A549 (cell line): ENCODE measurements at regions not wholly inside any gene's neighbourhood (a gene's known extent, or its start where the extent isn't known, plus 50 kb on each side); places are given as distances from the start of the nearest gene placed in this dataset.
A peak's percentile ranks its signal among the peaks of the same experiment; 100 is the strongest.

Experiments used
- ATAC-seq, 2 experiments: fragments of 200-7000 bp in 1 of 2; fragments of >200 bp in 1 of 2; cut with Nextera tagmentation in 1 of 2; cut with Tn5 transposase in 1 of 2; 3 replicates each; pipeline versions ENCODE4 v1.8.0 to v1.9.1; 2018 to 2020; ENCODE audit warnings: mild to moderate bottlenecking in 1 of 2, moderate library complexity in 1 of 2
- CTCF ChIA-PET: fragments of 300-600 bp; sonication (Branson Sonifier 250); formaldehyde crosslinking; extraction: SDS; loops from one replicate; lab custom pipeline; 2021; ENCODE audit warnings: antibody characterized with exemption, inconsistent platforms; lab: Yijun Ruan, JAX
- POLR2A ChIA-PET: fragments of 350-600 bp; formaldehyde crosslinking; extraction: SDS; loops from one replicate; lab custom pipeline; 2021; ENCODE audit warnings: antibody characterized with exemption, inconsistent platforms; lab: Yijun Ruan, JAX
- DNase-seq, 2 experiments: peaks; one replicate each; pipeline versions ENCODE4 v3.0.0 to v3.0.0-alpha.2; 2011 to 2016; ENCODE audit warnings: low read depth in 1 of 2, low spot score in 1 of 2
- FAIRE-seq: peaks from 2 replicates; lab custom pipeline; 2011; peaks lifted over from hg19 to GRCh38; lab: Jason Lieb, UNC
- H3K27ac ChIP-seq, 2 experiments: fragments of >200 bp; sonication (Bioruptor Twin); formaldehyde crosslinking; 3 replicates each; pipeline ENCODE4 v1.5.1; 2016 to 2017
- H3K4me1 ChIP-seq: fragments of >200 bp; sonication (Bioruptor Twin); formaldehyde crosslinking; 3 replicates; pipeline ENCODE4 v1.6.1; 2016
- H3K4me2 ChIP-seq: fragments of >200 bp; sonication (Bioruptor Twin); formaldehyde crosslinking; 3 replicates; pipeline ENCODE4 v1.6.1; 2016
- H3K4me3 ChIP-seq: fragments of >200 bp; sonication (Bioruptor Twin); formaldehyde crosslinking; 3 replicates; pipeline ENCODE4 v1.5.1; 2016
- H3K9me3 ChIP-seq: fragments of >200 bp; sonication (Bioruptor Twin); formaldehyde crosslinking; 3 replicates; pipeline ENCODE4 v1.6.1; 2016
- CBX2 ChIP-seq: fragments of 200-600 bp; sonication (generic); IDR thresholded peaks from 2 replicates; pipeline ENCODE4 v1.6.1; 2016; ENCODE audit warnings: low read depth, mild to moderate bottlenecking, borderline replicate concordance
- CBX8 ChIP-seq: fragments of 200-600 bp; sonication (generic); IDR thresholded peaks from 2 replicates; pipeline ENCODE4 v1.6.1; 2016
- CEBPB ChIP-seq, 2 experiments: fragments of >200 bp in 1 of 2; sonication (Bioruptor Twin) in 1 of 2; formaldehyde crosslinking in 1 of 2; IDR thresholded peaks; 2 replicates each; pipeline ENCODE4 v1.6.1; 2012 to 2016
- CHD4 ChIP-seq: fragments of 200-600 bp; sonication (generic); IDR thresholded peaks from 2 replicates; pipeline ENCODE4 v1.6.1; 2016; ENCODE audit warnings: antibody characterized with exemption, mild to moderate bottlenecking, borderline replicate concordance
- EHMT2 ChIP-seq: fragments of 200-600 bp; sonication (generic); IDR thresholded peaks from 2 replicates; pipeline ENCODE4 v1.6.1; 2016; ENCODE audit warnings: antibody characterized with exemption, low read depth, mild to moderate bottlenecking, moderate library complexity
- EP300 ChIP-seq, 2 experiments: fragments of >200 bp; sonication (Bioruptor Twin); formaldehyde crosslinking; IDR thresholded peaks; 2 replicates in 1 of 2; 3 replicates in 1 of 2; pipeline ENCODE4 v1.6.1; 2016 to 2017
- FOSB ChIP-seq: fragments of 250-450 bp; sonication (Bioruptor Pico); IDR thresholded peaks from 2 replicates; pipeline ENCODE4 v1.5.0; 2020; ENCODE audit warnings: mild to moderate bottlenecking, moderate library complexity
- FOSL2 ChIP-seq, 2 experiments: fragments of 450-650 bp in 1 of 2; fragments of >200 bp in 1 of 2; sonication (Bioruptor Twin) in 1 of 2; formaldehyde crosslinking; IDR thresholded peaks; 2 replicates each; pipeline versions ENCODE4 v1.5.0 to v1.6.1; 2016 to 2020; ENCODE audit warnings: mild to moderate bottlenecking in 1 of 2, moderate library complexity in 1 of 2
- HES2 ChIP-seq: fragments of >200 bp; sonication (Bioruptor Twin); formaldehyde crosslinking; IDR thresholded peaks from 2 replicates; pipeline ENCODE4 v1.6.1; 2016
- HOXB13 ChIP-seq: fragments of 250-450 bp; sonication (Bioruptor Pico); IDR thresholded peaks from 2 replicates; pipeline ENCODE4 v1.5.0; 2020; ENCODE audit warnings: low read depth, mild to moderate bottlenecking, moderate library complexity
- JUNB ChIP-seq: fragments of >200 bp; sonication (Bioruptor Twin); formaldehyde crosslinking; IDR thresholded peaks from 2 replicates; pipeline ENCODE4 v1.6.1; 2016
- NFE2L2 ChIP-seq: fragments of 150-350 bp; conservative IDR thresholded peaks from 2 replicates; pipeline ENCODE4 v1.6.1; 2014; ENCODE audit warnings: low read length
- NPAS2 ChIP-seq: fragments of 250-450 bp; sonication (Bioruptor Pico); IDR thresholded peaks from 2 replicates; pipeline ENCODE4 v1.8.0; 2022; ENCODE audit warnings: mild to moderate bottlenecking, moderate library complexity, borderline replicate concordance
- RAD21 ChIP-seq, 2 experiments: fragments of >200 bp in 1 of 2; sonication (Bioruptor Twin) in 1 of 2; formaldehyde crosslinking in 1 of 2; IDR thresholded peaks in 1 of 2; conservative IDR thresholded peaks in 1 of 2; 2 replicates in 1 of 2; 3 replicates in 1 of 2; pipeline ENCODE4 v1.6.1; 2012 to 2018; ENCODE audit warnings: inconsistent platforms in 1 of 2
- RARB ChIP-seq: fragments of 250-450 bp; sonication (Bioruptor Pico); IDR thresholded peaks from 2 replicates; pipeline ENCODE4 v1.8.0; 2021; ENCODE audit warnings: mild to moderate bottlenecking, moderate library complexity
- RCOR1 ChIP-seq: fragments of 150-350 bp; IDR thresholded peaks from 2 replicates; pipeline ENCODE4 v1.6.1; 2014; ENCODE audit warnings: antibody characterized with exemption, low read length, low read depth
- RNF2 ChIP-seq: fragments of 200-600 bp; sonication (generic); IDR thresholded peaks from 2 replicates; pipeline ENCODE4 v1.6.1; 2016; ENCODE audit warnings: low read depth, mild to moderate bottlenecking, antibody characterized with exemption, moderate library complexity, borderline replicate concordance
- SMC3 ChIP-seq: fragments of >200 bp; sonication (Bioruptor Twin); formaldehyde crosslinking; IDR thresholded peaks from 3 replicates; pipeline ENCODE4 v1.6.1; 2018; ENCODE audit warnings: inconsistent platforms
- WGBS: methylation state at CpG from one replicate; pipeline ENCODE4 v1.1.6; 2017; ENCODE audit errors: missing lambda C conversion rate; 5-methylcytosine and 5-hydroxymethylcytosine counted together
- TF ChIP-seq, protein P1 (sequence below): IDR thresholded peaks from 2 replicates; pipeline ENCODE4 v1.6.1; 2012
- TF ChIP-seq, protein P2 (sequence below): fragments of 150-350 bp; IDR thresholded peaks from 2 replicates; pipeline ENCODE4 v1.6.1; 2014; ENCODE audit warnings: low read depth, mild to moderate bottlenecking, low read length

DNA sequence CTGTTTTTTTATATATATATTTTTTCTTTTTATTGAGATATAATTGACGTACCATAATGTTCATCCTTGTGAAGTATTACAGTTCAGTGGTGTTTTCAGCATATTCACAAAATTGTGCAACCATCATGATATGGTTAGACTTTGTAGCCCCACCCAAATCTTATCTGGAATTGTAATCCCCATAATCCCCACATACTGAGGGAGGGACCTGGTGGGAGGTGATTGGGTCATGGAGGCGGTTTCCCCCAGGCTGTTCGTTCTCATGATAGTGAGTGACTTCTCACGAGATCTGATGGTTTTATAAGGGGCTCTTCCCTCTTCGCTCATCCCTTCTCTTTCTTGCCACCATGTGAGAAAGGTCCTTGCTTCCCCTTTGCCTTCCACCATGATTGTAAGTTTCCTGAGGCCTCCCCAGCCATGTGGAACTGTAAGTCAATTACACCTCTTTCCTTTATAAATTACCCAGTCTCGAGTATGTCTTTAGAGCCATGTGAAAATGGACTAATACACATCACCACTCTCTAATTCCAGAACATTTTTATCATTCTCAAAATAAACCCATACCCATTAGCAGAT, 73.9 kb upstream of the SMNDC1 start:
- no peak overlapping the region for H3K4me2 ChIP-seq
- peaks cover 3% of the 10 kb centered on the region; the same call in 2 of the 3 replicates for H3K4me1 ChIP-seq
- FAIRE-seq (no peak), ATAC-seq (no peak), DNase-seq (no peak)
- H3K27ac ChIP-seq = peak overlapping the region in 1 of 2 experiments; percentile 34; a peak in 2 of 6 replicates
- POLR2A ChIA-PET = no interaction called here
- CTCF ChIA-PET = interaction anchor here (0.6 kb wide), 1 partner anchor 867 kb away, joined by 3 read pairs; no protein-coding TSS in a partner anchor
- WGBS = 96% methylated on average over 6 of the region's 6 CpGs
- no peak overlapping the region for H3K4me3 ChIP-seq
- no peaks in the 10 kb centered on the region for H3K9me3 ChIP-seq
- TF ChIP-seq RCOR1 (no peak), CHD4 (no peak), FOSL2 (IDR thresholded peaks at IDR 0.05) (no peak), FOSL2 (CRISPR knock-in tag; IDR thresholded peaks at IDR 0.05) (no peak)

DNA sequence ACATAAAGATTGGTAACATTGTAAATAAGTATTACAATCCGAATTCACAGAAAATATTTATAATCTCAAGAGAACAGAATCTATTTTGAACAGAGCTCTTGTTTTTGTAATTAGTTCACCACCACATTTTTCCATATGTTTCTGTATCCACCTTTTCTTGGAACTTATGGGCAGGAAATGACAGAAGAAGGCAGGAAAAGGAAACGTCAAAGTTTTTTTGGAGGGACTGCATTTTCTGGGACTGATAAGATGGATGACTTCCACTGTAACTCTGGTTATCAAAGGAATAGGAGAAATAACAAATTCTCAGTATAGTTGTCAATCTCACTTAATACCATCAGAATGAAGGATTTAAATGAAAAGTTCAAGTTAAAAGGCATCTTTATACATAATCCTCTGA, 75.1 kb upstream of the SMNDC1 start:
- Histone ChIP-seq H3K4me3 (no peak overlapping the region), H3K9me3 (no peaks in the 10 kb centered on the region), H3K27ac (no peak overlapping the region), H3K4me2 (no peak overlapping the region), H3K4me1 (no peaks in the 10 kb centered on the region)
- DNase-seq (no peak), FAIRE-seq (no peak), ATAC-seq (no peak)
- ChIA-PET POLR2A (no interaction called here), CTCF (interaction anchor here (1.5 kb wide), 1 partner anchor 119 kb away, joined by 4 read pairs; no protein-coding TSS in a partner anchor)
- no peak for TF ChIP-seq RAD21 (conservative IDR thresholded peaks at IDR 0.05 in 1 of 2, IDR thresholded peaks at IDR 0.05 in 1 of 2)
- WGBS = 65% methylated on average over 2 of the region's 2 CpGs

- no peaks in the 10 kb centered on the region for H3K4me1 ChIP-seq
- FAIRE-seq (no peak), ATAC-seq (no peak), DNase-seq (no peak)
- H3K4me3 ChIP-seq = no peak overlapping the region
- ChIA-PET CTCF (interaction anchor here (1.5 kb wide), 1 partner anchor 118 kb away, joined by 4 read pairs; no protein-coding TSS in a partner anchor), POLR2A (no interaction called here)
- H3K9me3 ChIP-seq = no peaks in the 10 kb centered on the region
- TF ChIP-seq EP300 (IDR thresholded peaks at IDR 0.05) (no peak), FOSB (CRISPR knock-in tag) (no peak), CBX8 (no peak)
- TF ChIP-seq, protein P1, sequence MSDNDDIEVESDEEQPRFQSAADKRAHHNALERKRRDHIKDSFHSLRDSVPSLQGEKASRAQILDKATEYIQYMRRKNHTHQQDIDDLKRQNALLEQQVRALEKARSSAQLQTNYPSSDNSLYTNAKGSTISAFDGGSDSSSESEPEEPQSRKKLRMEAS = no peak
- H3K27ac ChIP-seq = no peak overlapping the region
- H3K4me2 ChIP-seq = no peak overlapping the region
These were observed 75.6 kb upstream of the SMNDC1 start for GRCh38 chr10:110380293-110380692.

- FAIRE-seq (no peak), DNase-seq (no peak), ATAC-seq (no peak)
- WGBS = 85% methylated on average over 5 of the region's 5 CpGs
- Histone ChIP-seq H3K9me3 (no peaks in the 10 kb centered on the region), H3K27ac (peak overlapping the region in 1 of 2 experiments; percentile 62; a peak in 3 of 6 replicates), H3K4me3 (no peak overlapping the region), H3K4me1 (peaks cover under 1% of the 10 kb centered on the region), H3K4me2 (no peak overlapping the region)
- POLR2A ChIA-PET = no interaction called here
- CTCF ChIA-PET = interaction anchor here (0.6 to 1.9 kb wide), 4 partner anchors 9 to 139 kb away, joined by 3 to 6 read pairs (median 4); no protein-coding TSS in a partner anchor
- no peak for TF ChIP-seq SMC3
- no peak for TF ChIP-seq CEBPB (IDR thresholded peaks at IDR 0.05)
- TF ChIP-seq RNF2 = no peak
- TF ChIP-seq JUNB = no peak
- no peak for TF ChIP-seq HOXB13 (CRISPR knock-in tag)
- TF ChIP-seq, protein P2, sequence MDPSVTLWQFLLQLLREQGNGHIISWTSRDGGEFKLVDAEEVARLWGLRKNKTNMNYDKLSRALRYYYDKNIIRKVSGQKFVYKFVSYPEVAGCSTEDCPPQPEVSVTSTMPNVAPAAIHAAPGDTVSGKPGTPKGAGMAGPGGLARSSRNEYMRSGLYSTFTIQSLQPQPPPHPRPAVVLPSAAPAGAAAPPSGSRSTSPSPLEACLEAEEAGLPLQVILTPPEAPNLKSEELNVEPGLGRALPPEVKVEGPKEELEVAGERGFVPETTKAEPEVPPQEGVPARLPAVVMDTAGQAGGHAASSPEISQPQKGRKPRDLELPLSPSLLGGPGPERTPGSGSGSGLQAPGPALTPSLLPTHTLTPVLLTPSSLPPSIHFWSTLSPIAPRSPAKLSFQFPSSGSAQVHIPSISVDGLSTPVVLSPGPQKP = no peak
- TF ChIP-seq NPAS2 (CRISPR knock-in tag) = no peak
- TF ChIP-seq RARB (CRISPR knock-in tag) = no peak
- no peak for TF ChIP-seq NFE2L2
- TF ChIP-seq CBX2 = no peak
- TF ChIP-seq, protein P1 = no peak
- no peak for TF ChIP-seq EHMT2
- TF ChIP-seq HES2 = no peak
- TF ChIP-seq RAD21 (conservative IDR thresholded peaks at IDR 0.05 in 1 of 2, IDR thresholded peaks at IDR 0.05 in 1 of 2) = no peak
These were observed 78.0 kb upstream of the SMNDC1 start for GRCh38 chr10:110382695-110383094.
